ENCODE measurements at regions not wholly inside any gene's neighbourhood (a gene's known extent, or its start where the extent isn't known, plus 50 kb on each side); places are given as distances from the start of the nearest gene placed in this dataset.

GRCh38 chr5:24703934-24704333 lies 59.2 kb upstream of the CDH10 start:
- ChIA-PET POLR2A (no interaction called here), CTCF (interaction anchor here (1.3 kb wide), 1 partner anchor 11 kb away, joined by 3 read pairs; no protein-coding TSS in a partner anchor)
- no peak for DNase-seq (ENCODE audit: extremely low spot score)
- TF ChIP-seq TARDBP (IDR thresholded peaks at IDR 0.05) (no peak), SUZ12 (IDR thresholded peaks at IDR 0.05) (no peak), FOXA1 (IDR thresholded peaks at IDR 0.05) (no peak), NFRKB (IDR thresholded peaks at IDR 0.05) (no peak), ZNF384 (IDR thresholded peaks at IDR 0.05) (no peak), FOXK2 (IDR thresholded peaks at IDR 0.05) (no peak)
